ENCODE measurements at regions not wholly inside any gene's neighbourhood (a gene's known extent, or its start where the extent isn't known, plus 50 kb on each side); places are given as distances from the start of the nearest gene placed in this dataset.

DNA sequence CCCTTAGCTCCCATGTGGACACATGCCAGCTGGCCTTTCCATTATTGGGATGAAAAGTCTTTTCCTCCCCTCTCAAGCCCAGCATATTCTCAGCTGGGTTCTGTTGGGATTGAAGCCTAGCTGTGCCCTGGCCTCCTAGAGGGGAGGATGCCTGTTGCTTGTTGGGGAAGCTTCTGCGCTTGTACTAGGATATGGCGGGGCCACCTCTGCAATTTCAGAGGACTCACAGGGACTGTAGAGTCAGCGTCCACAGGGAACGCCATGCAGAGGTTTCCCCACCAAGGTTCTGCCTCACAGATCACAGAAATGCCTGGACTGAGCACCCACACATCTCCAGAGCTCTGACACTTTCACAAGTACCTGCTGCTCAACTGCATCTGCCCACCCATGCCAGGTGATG, 288.7 kb upstream of the FOXQ1 start:
- TF ChIP-seq CBFB (IDR thresholded peaks at IDR 0.05; ENCODE audit: low read depth): no peak
- TF ChIP-seq KDM1A (IDR thresholded peaks at IDR 0.05; ENCODE audit: borderline replicate concordance): no peak
- TF ChIP-seq, protein P1, sequence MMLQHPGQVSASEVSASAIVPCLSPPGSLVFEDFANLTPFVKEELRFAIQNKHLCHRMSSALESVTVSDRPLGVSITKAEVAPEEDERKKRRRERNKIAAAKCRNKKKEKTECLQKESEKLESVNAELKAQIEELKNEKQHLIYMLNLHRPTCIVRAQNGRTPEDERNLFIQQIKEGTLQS (IDR thresholded peaks at IDR 0.05; ENCODE audit: borderline replicate concordance, extremely low read depth, low read depth, low read length): no peak
- TF ChIP-seq CTCF (IDR thresholded peaks at IDR 0.05 in 2 of 3, conservative IDR thresholded peaks at IDR 0.05 in 1 of 3; ENCODE audit: control insufficient read depth in 2 of 3, extremely low read depth in 1 of 3, insufficient read depth in 1 of 3, low read depth in 3 of 3, low read length in 3 of 3): no peak
- no peak for TF ChIP-seq MEF2A (IDR thresholded peaks at IDR 0.05; ENCODE audit: insufficient read depth, low read depth, low read length)
- no peak for TF ChIP-seq POLR2A (IDR thresholded peaks at IDR 0.05; ENCODE audit: low read depth, low read length)
- no peak for TF ChIP-seq POLR2AphosphoS2 (IDR thresholded peaks at IDR 0.05; ENCODE audit: low read depth, low read length)
- no peak for TF ChIP-seq ATF2 (IDR thresholded peaks at IDR 0.05; ENCODE audit: low read length)

Data from GM12878 (cell line).